Retinal pigment epithelial cell (primary cell): ENCODE measurements at regions not wholly inside any gene's neighbourhood (a gene's known extent, or its start where the extent isn't known, plus 50 kb on each side); places are given as distances from the start of the nearest gene placed in this dataset.
A peak's percentile ranks its signal among the peaks of the same experiment; 100 is the strongest.

ENCODE experiments used
- DNase-seq: peaks from one replicate; pipeline ENCODE4 v3.0.0-alpha.2; 2010; ENCODE audit warnings: low read depth
- H3K4me3 ChIP-seq: 2 replicates; pipeline ENCODE4 v1.5.1; 2011; ENCODE audit warnings: mild to moderate bottlenecking, low read length, control low read depth, moderate library complexity
- TF ChIP-seq, protein P1 (sequence below): conservative IDR thresholded peaks from 2 replicates; pipeline ENCODE4 v1.5.1; 2011; ENCODE audit warnings: low read depth, low read length, control low read depth, inconsistent platforms

DNA sequence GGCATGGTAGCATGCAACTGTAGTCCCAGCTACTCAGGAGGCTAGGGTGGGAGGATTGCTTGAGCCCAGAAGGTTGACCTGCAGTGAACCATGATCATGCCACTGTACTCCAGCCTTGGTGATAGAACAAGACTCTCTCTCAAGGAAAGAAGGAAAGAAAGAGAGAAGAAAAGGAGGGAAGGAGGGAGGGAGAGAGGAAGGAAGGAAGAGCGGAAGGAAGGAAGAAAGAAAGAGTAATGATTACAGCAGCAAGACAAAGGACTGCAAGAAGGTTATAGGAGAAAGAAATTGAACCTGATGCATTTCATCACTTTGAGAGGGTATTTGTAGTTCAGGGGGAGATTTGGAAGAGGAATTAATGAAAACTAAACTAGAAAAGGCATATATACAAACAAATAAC lies 155.7 kb downstream of the LACC1 start:
- H3K4me3 ChIP-seq = no peak overlapping the region
- DNase-seq = no peak
- TF ChIP-seq, protein P1, sequence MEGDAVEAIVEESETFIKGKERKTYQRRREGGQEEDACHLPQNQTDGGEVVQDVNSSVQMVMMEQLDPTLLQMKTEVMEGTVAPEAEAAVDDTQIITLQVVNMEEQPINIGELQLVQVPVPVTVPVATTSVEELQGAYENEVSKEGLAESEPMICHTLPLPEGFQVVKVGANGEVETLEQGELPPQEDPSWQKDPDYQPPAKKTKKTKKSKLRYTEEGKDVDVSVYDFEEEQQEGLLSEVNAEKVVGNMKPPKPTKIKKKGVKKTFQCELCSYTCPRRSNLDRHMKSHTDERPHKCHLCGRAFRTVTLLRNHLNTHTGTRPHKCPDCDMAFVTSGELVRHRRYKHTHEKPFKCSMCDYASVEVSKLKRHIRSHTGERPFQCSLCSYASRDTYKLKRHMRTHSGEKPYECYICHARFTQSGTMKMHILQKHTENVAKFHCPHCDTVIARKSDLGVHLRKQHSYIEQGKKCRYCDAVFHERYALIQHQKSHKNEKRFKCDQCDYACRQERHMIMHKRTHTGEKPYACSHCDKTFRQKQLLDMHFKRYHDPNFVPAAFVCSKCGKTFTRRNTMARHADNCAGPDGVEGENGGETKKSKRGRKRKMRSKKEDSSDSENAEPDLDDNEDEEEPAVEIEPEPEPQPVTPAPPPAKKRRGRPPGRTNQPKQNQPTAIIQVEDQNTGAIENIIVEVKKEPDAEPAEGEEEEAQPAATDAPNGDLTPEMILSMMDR = no peak

DNA sequence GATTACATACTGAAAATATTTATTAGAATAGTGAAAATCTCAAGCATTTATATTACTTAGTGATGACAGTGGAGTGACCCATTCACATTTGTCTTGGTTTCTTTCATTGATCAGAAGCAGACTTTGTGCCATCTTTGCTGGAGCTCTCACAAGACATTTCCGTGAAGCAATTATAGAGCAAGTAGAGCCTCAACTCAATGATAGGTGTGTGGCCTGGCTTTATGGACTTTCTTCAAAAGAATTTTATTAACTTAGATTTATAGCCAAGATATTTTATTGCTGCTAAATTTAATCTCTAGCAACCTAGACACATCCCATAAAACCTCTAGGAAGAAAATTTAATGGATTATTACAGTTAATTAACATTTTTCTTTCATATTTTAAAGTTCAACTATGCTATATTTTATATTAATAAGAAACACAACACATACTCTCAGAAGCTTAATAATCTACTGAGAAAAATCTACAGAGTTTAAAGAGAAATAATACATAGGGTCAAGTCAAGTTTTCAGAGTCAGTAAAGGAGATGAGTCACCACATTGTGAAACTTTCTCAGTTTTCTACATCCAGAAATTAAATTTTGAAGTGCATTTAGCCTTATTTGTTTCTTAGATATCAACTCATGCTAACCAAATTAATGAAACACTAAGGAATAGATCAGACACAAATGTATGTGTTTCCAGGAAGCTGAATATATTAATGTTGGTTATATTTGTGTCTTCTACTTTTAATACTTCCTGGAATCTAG lies 160.5 kb downstream of the LACC1 start:
- no peak overlapping the region for H3K4me3 ChIP-seq
- DNase-seq = peak; percentile 20
- TF ChIP-seq, protein P1 = no peak

- TF ChIP-seq, protein P1 = no peak
- no peak overlapping the region for H3K4me3 ChIP-seq
- DNase-seq = no peak
Observed at GRCh38 chr13:44040818-44041100, 161.1 kb downstream of the LACC1 start.

DNA sequence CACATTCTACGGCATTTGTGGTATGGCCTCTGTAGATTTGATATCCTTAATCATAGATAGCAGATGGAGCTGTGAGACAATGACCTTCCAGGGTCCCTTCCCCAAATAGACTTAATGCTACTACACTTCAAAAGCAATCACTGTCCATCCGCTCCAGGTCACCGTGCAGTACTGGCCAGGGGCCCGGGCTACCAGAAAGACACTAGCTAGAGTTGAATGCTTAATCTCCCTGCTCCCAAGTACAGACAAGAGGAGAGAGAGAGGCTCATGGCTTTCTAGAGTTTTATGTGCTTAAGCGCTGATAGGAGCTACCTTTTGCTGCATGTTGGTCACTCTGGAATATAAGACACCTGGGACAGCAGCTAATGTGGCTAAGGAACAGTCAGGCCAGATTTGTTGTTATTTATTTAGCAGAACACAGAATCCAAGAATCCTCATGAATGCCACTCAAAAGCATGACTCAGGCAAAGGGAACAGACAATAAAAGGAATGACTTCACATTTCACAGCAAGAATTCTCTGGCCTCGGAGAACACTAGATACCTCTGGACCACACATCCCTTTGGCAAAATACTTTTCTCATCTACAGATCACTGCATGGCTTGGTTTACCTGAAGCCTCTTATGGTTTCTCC lies 165.0 kb downstream of the LACC1 start:
- no peak for DNase-seq
- no peak overlapping the region for H3K4me3 ChIP-seq
- TF ChIP-seq, protein P1 = no peak

DNA sequence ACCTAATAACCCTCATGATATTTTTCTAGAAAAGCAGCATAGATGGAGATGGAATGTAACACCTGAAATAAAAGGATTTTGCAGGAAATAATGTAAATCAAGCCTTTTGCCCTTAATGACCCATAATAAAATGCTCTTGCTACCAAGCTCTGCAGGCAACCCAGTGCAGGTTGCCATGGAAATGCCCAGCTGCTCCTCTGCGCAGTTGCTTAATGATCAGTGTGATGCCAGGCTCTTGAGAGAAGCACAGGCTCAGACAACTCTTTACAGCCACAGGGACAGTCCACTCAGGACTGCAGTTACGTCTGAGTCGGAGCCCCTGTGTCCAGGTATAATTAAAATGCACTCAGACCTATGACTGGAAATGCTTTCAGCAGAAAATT lies 165.5 kb downstream of the LACC1 start:
- no peak for DNase-seq
- TF ChIP-seq, protein P1 = no peak
- H3K4me3 ChIP-seq = no peak overlapping the region

GRCh38 chr13:44046428-44046827 lies 166.7 kb downstream of the LACC1 start:
- TF ChIP-seq, protein P1 = no peak
- H3K4me3 ChIP-seq = no peak overlapping the region
- DNase-seq = no peak

DNA sequence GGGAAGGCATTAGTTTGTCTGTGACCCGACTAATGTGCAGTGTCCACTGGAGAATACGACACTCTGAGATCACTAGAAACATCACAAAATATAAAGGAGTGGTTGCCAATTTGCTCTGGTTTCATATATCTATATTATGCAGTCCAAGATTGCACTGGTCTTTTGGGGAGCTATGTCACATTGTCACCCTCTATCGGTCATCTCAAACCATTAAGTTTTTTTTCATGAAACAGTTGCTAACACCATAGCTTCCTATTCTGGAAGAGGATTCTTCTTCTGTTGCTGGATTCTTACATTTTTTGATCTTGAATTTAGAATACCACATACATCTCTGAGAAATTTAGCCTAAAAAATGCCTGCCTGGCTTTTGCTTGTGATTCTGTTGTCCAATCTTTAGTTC lies 168.6 kb downstream of the LACC1 start:
- TF ChIP-seq, protein P1 = peak; percentile 26
- no peak for DNase-seq
- H3K4me3 ChIP-seq = no peak overlapping the region
